Suppressor macrophage treated with lipopolysaccharide for 1 hour (primary cell): ENCODE measurements at regions not wholly inside any gene's neighbourhood (a gene's known extent, or its start where the extent isn't known, plus 50 kb on each side); places are given as distances from the start of the nearest gene placed in this dataset.
"Not testable (repeated sequence)": the region's sequence is repeated elsewhere in the genome, so short reads cannot be mapped to it uniquely, and the experiment has no call there.

Experiments used
- DNase-seq, 3 donors: peaks; one replicate each; pipeline ENCODE4 v3.0.0-alpha.2; 2020 to 2022

DNA sequence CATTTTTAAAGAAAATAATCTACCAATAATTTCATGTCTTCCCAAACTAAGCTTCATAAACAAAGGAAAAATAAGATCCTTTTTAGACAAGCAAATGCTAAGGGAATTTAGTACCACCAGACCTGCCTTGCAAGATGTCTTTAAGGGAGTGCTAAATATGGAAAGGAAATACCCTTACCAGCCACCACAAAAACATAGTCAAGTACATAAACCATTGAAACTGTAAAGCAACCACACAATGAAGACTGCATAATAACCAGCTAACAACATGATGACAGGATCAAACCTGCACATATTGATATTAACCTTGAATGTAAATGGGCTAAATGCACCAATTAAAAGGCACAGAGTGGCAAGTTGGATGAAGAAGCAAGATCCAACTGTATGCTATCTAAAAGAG is 586.5 kb upstream of the NRG3 start:
- DNase-seq: no peak

- DNase-seq: no peak
Measured at GRCh38 chr10:81297292-81297691, 577.7 kb upstream of the NRG3 start.

GRCh38 chr10:81303656-81304055 is 571.3 kb upstream of the NRG3 start:
- DNase-seq: no peak

DNA sequence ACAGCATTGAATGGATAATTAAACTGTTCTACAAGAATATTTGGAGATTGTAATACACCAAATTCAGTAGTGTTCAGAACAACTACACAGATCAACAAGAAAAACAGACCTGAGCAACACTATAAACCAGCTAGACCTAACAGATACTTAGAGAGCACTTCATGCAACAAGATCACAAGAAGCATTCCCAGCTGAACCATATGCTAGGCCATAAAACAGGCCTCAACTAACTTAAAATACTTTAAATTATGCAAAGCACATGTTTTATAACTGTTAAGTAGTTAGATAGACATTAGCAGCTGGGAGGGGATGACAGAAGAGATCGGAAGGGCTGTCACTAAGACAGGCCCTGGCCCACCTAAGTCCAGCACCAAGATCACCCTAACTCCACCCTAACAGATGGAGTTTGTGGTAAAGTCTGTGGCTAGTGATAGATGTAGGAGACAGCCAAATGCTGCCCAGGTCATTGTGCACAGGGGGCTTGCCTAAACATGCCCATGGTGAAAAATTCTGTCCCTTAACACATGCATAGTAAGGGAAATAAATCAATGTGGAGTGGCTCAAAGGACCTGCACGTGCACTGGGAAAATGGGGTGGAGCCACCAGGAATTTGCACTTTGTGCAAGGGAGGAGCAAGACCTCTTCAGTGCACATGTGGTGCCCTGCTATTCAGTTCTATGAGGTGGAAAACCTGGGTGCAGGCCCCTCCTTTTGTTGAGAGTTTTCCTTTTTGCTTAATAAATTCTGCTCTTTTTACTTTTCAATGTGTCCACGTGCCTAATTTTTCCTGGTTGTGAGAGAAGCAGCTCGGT is 567.8 kb upstream of the NRG3 start:
- no peak for DNase-seq

DNA sequence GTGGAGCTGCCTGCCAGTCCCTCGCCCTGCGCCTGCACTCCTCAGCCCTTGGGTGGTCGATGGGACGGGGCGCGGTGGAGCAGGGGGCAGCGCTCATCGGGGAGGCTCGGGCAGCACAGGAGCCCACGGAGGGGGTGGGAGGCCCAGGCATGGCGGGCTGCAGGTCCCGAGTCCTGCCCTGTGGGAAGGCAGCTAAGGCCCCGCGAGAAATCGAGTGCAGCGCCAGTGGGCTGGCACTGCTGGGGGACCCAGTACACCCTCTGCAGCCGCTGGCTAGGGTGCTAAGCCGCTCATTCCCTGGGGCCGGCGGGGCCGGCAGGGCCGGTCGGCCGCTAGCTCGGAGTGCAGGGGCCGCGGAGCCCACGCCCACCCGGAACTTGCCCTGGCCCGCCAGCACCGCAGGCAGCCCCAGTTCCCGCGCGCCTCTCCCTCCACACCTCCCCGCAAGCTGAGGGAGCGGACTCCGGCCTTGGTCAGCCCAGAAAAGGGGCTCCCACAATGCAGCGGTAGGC is 565.9 kb upstream of the NRG3 start:
- DNase-seq: no peak

GRCh38 chr10:81314471-81314870 is 560.5 kb upstream of the NRG3 start:
- DNase-seq: no peak

DNA sequence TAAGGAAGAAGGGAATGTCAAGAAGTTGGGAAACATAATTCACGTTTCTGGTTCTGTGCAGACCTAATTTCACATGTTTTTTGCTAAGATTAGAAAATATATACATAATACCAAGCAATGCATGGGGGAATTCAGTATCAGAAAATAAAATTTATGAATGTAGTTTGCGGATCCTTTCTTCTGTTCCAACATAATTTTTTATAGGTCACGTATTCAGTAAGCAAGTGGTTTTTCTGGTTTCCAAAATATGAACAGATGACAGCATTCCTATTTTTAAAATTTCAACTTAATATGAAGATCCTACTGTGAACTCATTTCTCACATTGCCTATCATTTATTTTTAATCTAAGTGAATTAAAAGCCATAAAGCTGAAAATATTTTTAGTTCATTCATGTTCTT is 560.0 kb upstream of the NRG3 start:
- no peak for DNase-seq

DNA sequence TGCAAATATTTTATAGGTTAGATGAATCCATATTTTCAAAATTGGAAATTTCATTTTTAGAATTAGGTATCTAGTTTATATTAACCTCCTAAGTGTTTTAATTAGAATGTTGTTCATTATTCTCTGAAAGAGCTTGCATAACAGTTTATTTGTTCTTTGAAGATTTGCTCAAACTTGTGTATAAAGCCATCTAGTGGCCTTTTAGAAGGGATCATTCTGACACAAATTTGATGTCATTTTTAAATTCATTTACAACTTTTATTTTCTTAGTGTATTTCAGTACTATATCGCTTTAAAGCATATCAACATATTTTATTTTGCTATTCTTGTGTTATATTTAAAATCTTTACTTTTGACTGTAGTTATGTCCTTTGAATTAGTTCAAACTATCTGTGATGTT is 527.0 kb upstream of the NRG3 start:
- no peak for DNase-seq

DNA sequence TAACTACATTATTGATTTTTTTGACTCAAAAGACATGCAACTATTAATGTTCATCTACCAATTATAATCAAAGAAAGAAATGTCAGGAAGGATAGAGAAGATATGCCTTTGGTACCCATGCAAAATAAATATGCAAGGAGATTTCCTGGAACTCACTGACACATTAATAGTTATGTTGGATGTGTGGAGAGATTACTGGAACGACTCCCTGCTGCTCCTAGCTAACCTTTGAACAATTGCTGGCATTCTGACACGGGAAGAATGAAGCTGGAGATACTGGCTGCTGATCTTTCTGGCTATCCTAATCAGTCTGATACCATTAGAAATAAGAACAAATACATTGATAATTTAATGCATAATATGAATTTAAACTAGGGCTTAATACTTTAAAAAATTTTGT is 507.9 kb upstream of the NRG3 start:
- DNase-seq: no peak

DNA sequence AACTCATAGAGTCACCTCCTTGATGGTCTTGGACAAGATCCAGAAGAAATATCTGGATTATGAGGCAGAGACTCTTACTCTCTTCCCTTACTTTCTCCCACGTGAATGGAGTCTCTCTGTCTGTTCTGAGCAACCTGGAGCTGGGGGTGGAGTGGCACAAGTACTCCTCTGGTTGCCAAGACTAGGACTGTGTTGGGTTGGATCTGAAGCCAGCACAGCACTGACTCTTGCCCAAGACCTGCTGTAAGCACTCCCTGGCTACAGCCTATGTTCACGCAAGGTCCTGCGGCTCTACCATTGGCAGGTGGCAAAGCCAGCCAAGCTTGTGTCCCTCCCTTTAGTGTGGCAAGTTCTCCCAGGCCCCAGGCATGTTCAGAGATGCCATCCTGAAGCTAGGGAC is 488.2 kb upstream of the NRG3 start:
- DNase-seq: no peak

- DNase-seq: no peak
Measured at GRCh38 chr10:81403451-81403850, 471.5 kb upstream of the NRG3 start.

GRCh38 chr10:81405399-81405798 is 469.6 kb upstream of the NRG3 start:
- DNase-seq: no peak

- no peak for DNase-seq
Measured at GRCh38 chr10:81414038-81414437, 461.0 kb upstream of the NRG3 start.

DNA sequence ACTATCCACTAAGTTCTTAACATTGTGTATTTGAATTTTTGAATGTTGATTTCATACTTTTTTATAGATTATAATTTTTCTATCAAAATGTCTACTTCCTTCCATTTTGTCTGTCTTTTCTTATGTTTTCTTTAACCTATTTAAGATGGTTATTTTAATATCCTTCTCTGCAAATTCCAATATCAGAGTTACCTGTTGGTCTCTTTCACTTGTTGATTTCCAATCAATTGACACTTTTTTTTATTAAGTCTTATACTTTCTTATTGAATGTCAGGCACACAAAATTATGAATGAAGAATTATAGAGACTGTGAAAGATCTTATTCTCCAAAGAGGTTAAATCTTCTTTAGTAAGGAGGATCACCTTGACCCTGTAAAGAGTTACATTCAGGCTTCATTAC is 448.3 kb upstream of the NRG3 start:
- DNase-seq: no peak

GRCh38 chr10:81428456-81429134 is 446.4 kb upstream of the NRG3 start:
- no peak for DNase-seq

DNA sequence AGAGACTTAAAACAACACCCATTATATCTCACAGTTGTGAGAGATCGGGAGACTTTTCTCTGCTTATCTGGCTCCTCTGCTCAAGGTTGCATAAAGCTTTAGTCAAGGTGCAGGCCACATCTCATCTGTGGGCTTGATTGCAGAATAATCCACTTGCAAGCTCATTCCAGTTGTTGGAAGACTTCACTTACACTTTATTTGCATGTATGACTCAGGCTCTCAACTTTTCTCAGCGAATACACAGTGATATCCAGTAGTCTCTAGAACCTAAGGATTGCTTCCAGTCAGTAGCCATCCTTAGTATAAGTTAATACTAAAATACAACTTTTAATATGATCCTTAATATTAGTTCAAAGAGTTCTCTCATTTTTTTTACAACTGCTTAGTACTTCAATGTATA is 435.5 kb upstream of the NRG3 start:
- no peak for DNase-seq

DNA sequence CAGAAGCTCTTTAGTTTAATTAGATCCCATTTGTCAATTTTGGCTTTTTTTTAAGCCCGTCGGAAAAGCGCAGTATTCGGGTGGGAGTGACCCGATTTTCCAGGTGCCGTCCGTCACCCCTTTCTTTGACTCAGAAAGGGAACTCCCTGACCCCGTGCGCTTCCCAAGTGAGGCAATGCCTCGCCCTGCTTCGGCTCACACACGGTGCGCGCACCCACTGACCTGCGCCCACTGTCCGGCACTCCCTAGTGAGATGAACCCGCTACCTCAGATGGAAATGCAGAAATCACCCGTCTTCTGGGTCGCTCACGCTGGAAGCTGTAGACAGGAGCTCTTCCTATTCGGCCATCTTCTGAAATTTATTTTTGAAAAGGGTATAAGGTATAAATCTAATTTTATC is 433.4 kb upstream of the NRG3 start:
- not testable (repeated sequence) for DNase-seq

GRCh38 chr10:81444242-81444929 is 430.6 kb upstream of the NRG3 start:
- no peak for DNase-seq

DNA sequence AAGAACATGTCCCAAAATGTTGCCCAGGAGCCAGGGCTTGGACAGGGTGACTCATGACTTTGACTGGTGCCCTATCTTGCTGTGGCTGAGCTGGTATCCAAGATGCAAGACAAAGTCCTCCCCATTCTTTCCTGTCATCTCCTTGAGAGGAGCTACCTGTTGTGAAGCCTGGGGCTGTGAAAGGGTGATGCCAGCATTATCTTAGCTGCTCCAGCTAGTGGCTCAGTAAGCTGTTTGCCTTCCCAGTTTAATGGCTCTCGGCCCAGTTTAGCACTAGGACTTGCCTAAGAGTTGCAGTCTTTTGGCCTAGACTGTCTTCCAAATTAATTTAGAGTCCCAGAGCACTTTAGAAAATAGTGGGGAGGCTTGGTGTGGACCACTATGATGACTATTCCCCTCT is 424.3 kb upstream of the NRG3 start:
- no peak for DNase-seq

DNA sequence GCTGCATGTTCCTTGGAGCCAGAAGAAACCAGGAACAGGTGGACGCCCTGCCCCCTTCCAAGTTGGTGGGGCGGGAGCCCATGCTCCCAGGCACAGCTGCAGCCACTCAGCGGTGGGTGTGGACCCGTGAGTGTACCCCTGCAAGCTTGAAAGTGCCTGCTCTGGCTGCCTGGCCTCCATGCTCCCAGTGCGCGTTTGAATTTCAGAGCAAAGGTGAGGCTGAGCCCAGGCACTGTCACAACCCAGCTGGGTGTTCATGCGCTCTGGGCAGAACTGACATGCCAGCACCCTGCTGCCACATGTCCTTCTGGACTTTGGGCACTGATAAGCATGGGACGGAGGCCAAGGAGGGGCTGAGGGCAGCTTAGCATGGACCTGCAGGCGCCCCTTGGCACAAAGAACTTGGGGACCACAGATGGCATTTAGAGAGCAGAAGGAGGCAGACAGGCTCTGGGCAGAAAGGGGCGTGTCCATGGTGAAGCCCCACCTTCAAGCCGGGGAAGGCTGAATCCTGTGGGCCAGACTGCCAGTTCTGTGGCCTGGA is 402.0 kb upstream of the NRG3 start:
- no peak for DNase-seq

- DNase-seq: no peak
Measured at GRCh38 chr10:81473755-81474154, 401.2 kb upstream of the NRG3 start.

DNA sequence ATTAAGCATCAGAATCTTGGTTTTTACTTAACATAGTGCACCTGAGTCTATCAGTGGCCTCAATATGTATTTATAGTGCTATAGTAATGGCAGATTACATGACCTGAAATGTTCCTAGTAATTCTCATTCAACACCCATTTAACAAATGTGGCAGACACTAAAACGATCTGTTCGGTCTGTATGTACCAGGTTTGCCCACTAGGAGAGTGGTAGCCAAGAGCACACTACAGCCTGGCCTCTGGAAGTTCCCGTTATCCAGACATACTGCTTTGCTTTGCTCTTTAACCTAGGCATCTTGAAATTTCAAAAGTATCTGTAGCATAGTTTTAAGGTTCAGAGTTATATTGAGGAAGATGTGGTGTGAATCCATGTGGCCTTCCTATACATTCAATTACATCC is 395.7 kb upstream of the NRG3 start:
- no peak for DNase-seq

- DNase-seq: no peak
Measured at GRCh38 chr10:81496626-81497025, 378.4 kb upstream of the NRG3 start.
